GM21825 (cell line): ENCODE measurements at regions not wholly inside any gene's neighbourhood (a gene's known extent, or its start where the extent isn't known, plus 50 kb on each side); places are given as distances from the start of the nearest gene placed in this dataset.
"Not testable (repeated sequence)": the region's sequence is repeated elsewhere in the genome, so short reads cannot be mapped to it uniquely, and the experiment has no call there.

ENCODE experiments used
- ATAC-seq: cut with Tn5 transposase; IDR thresholded peaks from one replicate; pipeline ENCODE4 v1.9.1; 2021; ENCODE audit warnings: mild to moderate bottlenecking, moderate library complexity; ENCODE audit not compliant: unreplicated experiment

DNA sequence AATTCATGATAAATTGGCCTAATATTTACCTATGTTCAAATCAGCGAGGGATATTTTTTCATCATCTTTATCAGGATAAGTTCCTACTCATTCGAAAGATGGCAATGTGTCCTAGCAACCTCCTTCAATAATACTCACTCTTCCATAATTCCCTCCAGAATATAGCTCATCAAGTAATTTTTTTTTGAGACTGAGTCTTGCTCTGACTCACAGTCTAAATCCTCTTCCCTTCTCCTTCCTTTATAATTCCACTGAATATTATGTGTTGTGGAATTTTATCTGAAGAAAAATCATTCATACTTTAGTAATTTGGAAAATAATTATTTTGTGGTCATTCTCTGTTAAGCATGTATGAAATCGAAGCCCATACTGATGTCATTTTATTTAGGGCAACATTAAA lies 663.8 kb downstream of the FLRT2 start:
- ATAC-seq: no peak

DNA sequence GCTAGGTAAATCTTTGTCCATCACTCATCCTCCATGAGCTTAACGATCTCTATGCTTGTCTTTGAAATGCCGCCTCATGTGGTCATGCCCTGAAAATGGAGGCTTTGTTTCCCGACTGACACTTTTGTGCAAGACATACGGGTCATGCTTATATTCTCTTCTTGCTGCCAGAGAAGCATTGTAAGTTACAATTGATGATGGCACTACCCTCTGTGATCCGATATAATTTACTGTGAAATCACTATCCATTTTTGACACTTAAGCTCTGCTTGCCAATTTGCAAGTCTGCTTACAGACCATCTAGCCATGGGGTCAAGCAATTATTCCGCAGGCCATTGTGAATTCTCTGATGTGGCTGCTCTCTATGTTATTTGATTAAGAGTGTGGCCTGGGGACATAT lies 650.0 kb downstream of the FLRT2 start:
- no peak for ATAC-seq

DNA sequence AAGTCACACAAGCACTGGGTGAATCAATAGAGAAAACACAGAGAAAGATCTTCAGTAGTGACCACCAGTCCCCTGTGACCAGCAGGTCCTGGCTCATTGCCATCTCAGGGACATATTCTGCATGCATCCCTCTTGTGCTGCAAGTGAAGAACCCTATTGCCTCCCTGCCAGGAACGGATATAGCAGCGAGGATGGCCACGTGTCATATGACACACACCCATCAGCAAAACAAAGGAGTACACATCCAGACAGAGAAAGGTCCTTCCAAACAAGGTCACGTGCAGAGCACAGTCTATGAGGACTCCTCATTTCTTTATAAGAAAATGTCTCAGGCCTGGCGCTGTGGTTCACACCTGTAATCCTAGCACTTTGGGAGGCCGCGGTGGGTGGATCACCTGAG lies 638.4 kb downstream of the FLRT2 start:
- no peak for ATAC-seq

DNA sequence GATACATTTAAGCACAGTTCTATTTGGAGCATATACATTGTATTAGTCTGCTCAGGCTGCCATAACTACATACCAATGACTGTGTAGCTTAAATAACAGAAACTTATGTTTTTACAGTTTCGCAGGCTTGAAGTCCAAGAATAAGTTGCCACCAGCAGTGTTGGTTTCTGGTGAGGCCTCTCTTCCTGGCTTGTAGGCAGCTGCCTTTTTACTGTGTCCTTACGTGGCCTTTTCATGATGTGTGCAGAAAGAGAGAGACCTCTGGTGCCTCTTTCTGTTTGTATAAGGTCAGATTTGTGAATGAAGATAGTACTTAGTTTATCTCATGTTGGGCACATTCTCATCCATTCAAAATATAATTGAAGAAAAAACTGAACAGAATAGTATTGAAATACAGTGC lies 636.6 kb downstream of the FLRT2 start:
- no peak for ATAC-seq

DNA sequence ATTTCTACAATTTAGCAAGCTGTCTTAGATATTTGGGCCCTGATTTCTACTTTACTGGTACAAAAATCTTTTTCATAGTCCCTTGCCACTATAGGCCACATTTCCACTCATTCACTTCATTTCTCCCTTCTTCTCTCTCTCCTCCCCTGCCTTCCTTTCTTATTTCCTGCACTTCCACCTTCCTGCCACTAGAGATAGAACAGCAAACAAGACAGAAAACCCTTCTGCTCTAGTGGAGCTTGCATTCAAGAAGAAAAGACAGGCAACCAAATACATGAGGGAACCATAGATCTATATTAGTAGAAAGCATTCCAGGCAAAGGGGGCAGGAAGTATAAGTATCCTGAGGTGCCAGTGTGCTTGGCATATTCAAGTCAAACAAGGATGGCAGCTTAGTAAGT lies 623.5 kb downstream of the FLRT2 start:
- no peak for ATAC-seq

DNA sequence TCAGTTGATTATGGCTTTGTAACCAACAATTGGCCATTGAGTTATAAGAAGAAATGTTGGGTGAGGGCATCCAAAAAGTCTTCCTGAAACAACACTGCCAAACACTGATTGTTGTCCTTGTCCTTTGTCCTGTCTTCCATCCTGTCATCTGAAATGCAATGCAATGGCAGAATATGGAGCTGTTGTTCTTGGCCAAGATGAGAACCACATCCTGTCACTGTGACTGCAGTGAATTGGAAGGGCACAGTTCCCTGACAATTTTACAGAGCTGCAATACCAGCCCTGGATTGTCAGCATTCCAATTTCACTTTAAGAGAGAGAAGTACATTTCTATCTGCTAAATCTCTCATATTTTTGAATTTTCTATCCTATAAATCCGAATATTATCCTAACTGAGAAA lies 613.3 kb downstream of the FLRT2 start:
- ATAC-seq: no peak

DNA sequence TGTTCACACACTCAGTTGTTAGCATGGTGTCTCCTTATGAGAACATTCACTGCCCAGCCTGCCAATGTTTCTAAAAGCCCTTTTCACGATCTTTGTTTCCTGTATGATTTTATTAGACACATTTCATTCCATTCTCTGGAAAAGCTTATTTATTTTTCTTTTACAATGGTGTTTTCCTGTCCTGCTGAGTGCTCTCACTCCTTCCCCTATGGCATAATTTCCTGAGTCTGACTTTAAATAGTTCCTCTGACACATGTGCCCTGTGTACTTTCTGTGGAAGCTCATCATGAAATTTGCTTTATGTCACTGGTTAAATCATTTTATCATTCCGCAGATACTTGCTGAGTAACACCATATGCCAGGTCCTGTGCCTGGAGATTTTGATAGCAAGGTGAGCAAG lies 612.0 kb downstream of the FLRT2 start:
- ATAC-seq: no peak

DNA sequence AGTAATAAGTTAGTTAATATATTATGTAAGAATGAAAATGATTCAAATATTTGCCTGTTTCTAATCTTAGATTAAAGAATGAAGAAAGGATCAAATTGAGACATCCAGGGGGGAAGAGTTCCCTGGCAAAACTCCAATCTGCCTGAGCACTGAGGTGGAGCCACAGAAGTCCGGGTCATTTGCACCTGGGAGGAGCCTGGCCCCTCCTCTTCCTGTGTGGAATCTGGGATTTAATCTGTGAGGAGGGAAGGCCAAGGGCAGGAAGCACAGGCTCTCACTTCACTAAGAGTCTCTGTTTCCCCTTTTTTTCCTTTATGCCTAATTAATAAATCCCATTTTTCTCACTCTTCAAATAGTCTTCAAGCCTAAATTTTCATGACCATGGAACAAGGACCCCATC lies 599.5 kb downstream of the FLRT2 start:
- no peak for ATAC-seq

DNA sequence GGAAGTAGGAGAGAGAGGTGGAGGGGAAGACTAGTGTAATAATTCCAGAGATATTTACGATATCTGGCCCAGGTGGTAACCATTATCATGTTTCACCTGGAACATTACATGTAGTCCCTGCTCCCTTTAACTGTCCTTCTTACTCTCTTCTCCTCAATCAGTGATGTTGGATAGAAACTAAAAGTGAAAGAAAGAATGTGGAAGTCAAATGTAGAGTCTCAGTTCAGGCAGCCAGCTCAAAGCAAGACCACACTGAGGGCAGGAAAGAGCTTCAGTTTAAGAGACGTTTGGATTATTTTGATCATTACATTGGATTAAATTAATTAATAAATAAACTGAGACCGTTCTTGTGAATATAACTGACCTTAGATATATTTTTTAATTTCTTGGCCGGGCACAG lies 594.4 kb downstream of the FLRT2 start:
- ATAC-seq: no peak

DNA sequence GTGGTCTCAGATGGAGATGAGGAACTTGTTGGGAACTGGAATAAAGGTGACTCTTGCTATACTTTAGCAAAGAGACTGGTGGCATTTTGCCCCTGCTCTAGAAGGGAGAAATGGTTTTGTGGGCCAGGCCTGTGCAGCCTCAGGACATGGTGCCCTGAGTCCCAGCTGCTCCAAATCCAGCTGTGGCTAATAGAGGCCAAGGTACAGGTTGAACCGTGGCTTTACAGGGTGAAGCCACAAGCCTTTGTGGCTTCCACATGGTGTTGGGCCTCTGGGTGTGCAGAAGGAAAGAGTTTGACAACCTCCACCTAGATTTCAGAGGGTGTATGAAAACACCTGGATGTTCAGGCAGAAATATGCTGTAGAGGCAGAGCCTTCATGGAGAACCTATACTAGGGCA lies 586.0 kb downstream of the FLRT2 start:
- ATAC-seq: no peak

DNA sequence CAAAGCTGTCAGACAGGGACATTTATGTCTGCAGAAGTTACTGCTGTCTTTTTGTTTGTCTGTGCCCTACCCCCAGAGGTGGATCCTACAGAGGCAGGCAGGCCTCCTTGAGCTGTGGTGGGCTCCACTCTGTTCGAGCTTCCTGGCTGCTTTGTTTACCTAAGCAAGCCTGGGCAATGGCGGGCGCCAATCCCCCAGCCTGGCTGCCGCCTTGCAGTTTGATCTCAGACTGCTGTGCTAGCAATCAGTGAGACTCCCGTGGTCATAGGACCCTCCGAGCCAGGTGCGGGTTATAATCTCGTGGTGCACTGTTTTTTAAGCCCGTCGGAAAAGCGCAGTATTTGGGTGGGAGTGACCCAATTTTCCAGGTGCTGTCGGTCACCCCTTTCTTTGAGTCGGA lies 580.9 kb downstream of the FLRT2 start:
- not testable (repeated sequence) for ATAC-seq

DNA sequence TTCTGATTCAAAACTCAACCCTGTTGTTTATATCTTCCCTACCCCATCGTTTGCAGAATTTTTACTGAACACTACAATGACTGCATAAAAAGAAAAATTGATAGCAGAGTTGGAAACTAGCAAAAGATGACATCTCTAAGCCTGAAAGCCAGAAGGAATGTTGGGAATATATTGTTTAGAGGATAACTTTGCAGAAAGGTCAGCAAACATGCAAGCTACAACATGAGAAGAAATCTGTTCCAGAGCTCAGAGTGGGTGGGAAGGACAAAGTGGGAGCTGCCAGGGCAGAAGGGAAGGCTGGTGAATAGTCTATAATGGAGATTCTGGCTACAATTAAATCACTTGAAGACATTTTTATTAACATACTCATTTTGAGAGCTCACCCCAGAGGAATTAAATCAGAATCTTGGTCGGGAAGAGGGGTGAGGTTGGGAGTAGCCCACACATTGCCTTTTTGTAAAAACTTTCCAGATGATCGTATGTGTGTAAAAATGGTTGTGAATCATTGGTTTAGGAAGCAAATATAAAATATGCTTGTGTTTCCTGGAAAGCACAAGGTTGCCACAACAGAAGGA lies 574.8 kb downstream of the FLRT2 start:
- ATAC-seq: no peak

DNA sequence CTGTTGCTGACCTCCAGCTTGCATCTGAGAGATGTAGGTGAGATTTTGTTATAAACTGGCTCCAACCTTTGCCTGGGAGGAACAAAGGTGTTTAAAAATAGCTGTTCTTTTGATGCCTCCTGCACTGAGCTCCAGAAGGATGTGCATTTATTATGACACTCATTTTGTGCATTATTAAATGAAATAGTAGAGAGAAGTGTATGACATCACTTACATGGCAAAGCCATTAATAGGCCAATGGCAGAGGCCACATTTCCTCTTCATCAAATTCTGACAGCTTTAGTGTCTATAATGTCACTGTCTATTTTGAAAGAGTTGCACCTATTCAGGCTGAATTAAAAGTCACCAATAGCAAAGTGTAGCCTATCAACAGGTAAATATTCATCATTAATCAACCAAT lies 564.6 kb downstream of the FLRT2 start:
- no peak for ATAC-seq

DNA sequence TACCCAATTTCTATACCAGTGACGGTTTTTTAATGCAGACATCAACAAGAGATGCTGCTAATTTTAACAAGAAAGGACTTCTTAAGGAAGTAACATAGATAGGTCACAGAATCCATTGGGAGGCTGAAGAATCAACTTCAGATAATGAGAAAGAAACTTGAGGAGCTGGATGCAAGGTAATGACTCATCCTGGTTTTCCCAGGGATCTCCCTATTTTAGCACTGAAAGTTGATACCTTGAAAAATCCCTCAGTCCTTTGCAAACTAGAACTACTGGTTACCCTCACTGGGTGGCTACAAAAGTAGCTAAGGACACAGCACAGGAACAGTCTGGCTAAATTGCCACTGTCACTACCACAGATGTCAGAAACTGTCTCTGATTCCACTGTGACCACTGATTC lies 561.9 kb downstream of the FLRT2 start:
- ATAC-seq: no peak

DNA sequence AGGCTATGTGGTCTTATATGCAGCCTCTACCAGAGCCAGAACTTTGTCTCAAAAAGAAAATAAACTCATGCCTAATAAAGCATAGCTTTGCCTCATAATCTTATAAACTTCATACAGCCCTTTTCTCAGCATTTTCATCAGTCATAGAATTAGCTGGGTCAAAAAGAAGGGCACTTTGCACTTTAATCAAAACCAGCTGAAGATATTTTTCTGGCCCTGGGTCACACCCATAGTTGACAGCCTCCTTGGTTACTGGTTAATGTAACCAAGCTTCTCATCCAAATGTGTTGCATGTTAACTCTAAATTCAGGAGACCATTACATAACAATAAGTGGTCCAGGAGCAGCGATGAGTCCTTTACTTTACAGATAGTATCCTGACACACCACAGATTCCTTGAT lies 558.2 kb downstream of the FLRT2 start:
- no peak for ATAC-seq

DNA sequence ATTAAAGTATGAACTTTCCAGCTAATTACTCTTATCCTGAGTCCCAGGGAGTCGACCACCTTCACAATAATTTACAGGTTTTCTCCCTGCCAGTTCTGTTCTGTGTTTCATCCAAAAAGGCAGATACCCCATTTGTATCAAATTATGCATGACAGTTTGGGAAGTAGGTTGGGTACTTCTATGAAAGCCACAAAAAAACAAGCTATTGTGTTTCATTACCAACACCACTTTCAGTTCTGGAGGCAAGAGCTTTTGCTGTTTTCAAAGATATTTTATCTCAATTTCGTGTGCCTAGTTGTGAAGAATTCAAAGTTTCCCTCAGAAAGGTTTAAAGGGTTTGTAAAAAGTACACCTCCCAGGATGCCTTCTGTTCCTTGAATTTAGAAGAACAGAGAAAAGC lies 557.4 kb downstream of the FLRT2 start:
- no peak for ATAC-seq

DNA sequence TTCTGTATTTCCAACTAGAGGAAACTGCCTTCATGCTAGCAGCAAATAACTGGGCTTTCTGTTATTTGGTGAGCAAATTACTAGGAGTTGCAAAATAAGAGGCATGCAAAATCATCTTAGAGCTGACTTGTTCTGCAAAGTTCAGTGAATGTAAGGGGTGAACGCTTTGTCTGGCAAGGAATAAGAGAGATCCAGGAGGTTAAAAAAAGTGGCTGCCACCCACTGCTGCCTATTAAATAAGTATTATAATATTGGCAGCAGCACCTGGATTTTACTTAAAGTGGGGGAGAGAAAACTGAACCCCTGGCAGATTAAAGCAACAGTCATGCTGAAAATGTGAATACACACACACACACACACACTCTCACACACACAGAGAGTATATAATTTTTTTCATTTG lies 557.0 kb downstream of the FLRT2 start:
- ATAC-seq: no peak

DNA sequence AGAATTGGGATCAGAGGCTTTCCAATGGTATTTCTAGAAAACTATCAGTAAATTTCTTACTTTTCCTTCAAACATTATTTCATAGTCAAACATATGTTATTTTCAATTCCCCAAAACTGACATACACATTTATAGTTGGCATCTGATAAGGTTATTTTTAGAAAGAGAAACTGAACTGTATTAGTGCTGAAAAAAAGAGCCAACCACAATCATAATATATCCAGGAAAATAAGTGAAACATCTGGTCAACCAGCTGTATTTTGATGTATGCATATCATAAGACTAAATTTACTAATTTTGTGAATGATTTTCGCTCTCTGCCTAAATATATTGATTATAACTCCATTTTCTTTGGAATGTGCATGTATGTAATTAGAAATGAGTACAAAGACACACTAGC lies 554.2 kb downstream of the FLRT2 start:
- ATAC-seq: no peak

DNA sequence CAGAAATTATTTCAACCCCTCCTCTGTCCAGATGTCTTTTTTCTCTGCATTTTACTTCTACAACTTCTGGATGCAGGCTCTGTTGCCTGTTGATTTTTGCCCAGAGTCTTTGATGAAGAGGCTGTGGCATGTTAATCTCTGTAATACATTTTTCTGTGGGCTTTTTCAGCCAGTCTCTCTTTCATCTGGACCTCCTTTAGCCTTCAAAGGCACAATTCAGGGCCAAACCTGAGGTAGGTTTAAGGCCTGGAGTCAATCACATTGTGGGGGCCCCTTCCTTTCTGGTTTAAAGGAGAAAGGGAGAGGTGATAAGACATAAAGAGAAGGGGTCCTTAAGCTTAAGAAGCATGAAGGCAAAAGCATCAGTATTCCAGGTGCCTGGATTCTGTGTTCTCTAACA lies 553.7 kb downstream of the FLRT2 start:
- ATAC-seq: no peak

DNA sequence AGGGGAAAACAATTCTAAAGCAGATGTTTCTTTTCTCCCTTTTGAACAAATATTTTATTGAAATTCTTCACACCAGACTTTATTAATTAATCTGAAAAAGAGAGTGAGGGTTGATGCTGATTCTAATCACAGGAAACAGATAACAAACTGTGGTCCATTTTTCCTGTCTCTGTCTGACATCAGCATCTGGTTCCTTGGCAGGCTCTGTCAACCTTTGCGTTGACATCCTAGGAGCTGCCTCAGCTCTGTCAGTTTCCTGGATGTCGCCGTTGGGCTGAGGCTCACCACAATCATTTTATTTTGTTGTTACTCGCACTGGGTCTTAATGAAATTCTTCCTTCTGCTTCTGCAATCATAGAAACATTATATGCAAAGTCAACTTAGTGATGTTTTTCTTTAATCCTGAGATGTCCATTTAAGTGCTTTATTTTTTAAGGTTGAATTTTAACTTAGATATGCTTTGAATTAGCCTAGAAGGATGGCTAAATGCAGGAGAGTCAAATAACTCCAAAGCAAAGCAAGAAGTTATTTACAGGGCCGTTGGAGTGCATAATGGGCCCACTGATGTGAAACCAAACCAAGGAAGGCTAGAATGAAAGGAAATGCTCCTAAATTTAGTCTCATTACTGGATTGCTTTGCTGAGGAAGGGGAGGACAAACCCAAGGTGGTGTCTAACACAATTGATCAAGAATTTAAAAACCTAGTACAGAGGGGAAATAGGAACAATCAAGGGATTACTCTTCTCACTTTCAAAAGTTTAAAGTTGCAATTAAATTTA lies 542.4 kb downstream of the FLRT2 start:
- ATAC-seq: no peak

DNA sequence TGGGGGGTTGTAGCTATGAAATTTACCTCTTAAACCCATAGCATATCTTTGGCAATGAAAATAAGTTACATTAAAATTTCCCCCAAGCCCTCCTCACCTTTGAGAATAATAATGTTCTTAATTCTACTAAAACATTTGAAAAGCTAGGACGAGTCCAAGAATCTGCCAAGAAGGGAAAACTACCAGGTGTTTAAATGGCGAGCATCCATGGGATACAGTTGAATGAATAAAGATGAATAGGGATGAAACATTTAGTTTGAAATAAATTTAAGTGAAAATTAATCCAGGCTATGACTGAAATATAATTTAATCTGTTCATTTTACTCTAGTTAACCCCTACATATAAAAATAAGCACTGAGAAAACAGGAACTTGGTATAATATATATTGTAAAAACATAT lies 536.7 kb downstream of the FLRT2 start:
- ATAC-seq: no peak

DNA sequence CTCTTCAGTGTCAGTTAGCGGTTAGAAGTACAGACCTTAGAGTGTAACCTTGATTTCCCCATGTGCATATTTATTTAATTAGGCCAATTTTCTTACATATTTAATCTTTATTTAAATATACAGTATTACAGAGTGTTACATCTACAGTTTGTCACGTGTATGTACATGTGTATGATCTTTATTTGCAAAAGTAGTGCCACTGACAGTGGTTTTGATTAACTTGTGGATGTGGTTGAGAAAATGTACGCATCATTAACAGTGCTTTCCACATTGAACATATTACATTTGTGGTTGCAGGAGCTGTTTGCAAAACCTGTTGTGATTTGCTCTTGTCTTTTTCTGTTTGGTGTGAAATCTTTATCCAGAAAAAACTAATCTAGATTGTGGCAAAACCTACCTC lies 535.5 kb downstream of the FLRT2 start:
- ATAC-seq: no peak

DNA sequence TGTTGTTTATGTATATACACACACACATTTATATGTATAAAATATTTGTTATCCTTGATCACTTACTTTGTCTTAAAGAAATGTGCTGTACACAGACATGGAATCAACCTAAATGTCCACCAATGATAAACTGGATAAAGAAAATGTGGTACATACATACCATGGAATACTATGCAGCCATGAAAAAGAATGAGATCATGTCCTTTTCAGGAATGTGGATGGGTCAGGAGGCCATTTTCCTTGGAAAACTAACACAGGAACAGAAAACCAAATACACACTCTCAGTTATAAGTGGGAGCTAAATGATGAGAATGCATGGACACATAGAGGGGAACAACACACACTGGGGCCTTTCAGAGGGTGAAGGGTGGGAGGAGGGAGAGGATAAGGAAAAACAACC lies 534.7 kb downstream of the FLRT2 start:
- not testable (repeated sequence) for ATAC-seq
